GM20431 (cell line): ENCODE measurements at regions not wholly inside any gene's neighbourhood (a gene's known extent, or its start where the extent isn't known, plus 50 kb on each side); places are given as distances from the start of the nearest gene placed in this dataset.
"Not testable (repeated sequence)": the region's sequence is repeated elsewhere in the genome, so short reads cannot be mapped to it uniquely, and the experiment has no call there.

Source experiments
- in situ Hi-C: fragments of 300-500 bp; cut with MseI, MboI; formaldehyde crosslinking; loops from one replicate; pipeline ENCODE4 v1.15.0; 2020; ENCODE audit warnings: low sequenced_read_pairs; ENCODE audit not compliant: unreplicated experiment

DNA sequence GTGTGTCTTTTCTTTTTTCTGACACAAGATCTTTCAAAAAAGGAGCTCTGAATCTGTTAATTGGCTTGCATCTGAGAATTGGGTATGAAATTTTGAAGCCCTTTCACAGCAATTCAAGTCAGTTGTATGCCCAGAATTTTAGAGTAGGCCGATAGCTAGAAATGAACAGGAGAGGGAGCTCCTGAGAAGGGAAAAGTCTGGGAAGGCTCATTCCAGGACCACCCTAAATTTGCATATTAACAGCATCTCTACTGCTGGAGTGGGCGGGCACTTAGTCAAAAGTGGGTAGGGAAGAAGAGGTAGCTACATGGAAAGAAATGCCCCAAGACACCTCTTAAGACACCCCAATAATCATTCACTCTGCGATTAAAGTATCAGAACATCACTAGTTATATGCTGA is 928.3 kb downstream of the TBC1D32 start:
- in situ Hi-C loops, result no loop called here

DNA sequence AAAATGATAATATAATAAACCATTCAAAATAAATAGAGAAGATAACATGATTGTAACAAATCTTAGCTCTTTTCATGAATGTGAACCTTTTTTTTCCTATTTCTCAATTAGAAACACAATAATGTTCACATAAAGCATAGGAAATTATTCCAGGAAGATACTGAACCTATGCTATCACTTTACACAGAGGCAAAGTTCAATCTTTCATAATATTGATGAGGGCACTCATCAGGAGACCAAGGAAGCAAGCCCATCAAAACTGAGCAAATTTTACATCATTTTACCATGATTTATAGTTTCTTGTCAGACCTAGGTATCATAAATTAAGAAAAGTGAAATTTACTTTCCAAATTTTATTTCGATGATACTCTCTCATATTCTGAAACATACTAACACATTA is 938.5 kb downstream of the TBC1D32 start:
- in situ Hi-C loops, result no loop called here

- in situ Hi-C loops, result no loop called here
Measured at GRCh38 chr6:120395330-120395729, 939.0 kb downstream of the TBC1D32 start.

DNA sequence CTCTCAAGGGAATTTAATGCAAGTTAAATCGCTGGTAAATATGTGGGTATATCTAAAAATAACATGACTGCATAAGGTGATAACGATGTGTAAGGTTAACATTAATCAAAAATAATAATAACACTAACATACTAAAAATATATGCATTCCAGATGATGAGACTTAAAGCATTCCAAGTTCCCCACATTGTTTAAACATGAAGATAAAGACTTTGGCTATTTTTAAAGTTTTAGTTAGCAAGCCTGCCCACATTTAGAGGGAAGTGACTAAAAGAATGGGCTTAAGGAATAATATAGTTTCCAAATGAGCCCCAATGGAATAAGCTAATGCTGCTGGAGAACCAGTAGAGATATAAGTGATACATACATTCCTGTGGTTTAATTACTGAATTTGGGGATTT is 941.3 kb downstream of the TBC1D32 start:
- in situ Hi-C loops, result no loop called here

- in situ Hi-C loops, result no loop called here
Measured at GRCh38 chr6:120384671-120385070, 949.6 kb downstream of the TBC1D32 start.

DNA sequence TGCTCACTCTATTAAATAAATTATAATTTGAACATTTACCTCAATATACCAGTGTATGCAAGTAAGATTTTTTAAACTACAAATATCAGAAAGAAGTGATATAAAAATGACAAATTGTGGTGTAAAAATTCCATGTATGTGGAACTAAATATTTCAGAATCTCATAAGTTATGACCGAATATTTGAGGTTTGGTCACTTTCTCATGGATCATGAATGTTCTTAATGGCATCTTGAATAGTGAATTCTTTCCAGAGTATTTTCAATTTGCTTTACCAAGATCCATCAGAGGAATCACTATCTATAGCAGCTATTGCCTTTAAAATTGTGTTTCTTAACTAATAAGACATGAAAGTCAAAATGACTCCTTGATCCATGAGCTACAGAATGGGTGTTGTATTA is 950.6 kb downstream of the TBC1D32 start:
- in situ Hi-C loops, result no loop called here

DNA sequence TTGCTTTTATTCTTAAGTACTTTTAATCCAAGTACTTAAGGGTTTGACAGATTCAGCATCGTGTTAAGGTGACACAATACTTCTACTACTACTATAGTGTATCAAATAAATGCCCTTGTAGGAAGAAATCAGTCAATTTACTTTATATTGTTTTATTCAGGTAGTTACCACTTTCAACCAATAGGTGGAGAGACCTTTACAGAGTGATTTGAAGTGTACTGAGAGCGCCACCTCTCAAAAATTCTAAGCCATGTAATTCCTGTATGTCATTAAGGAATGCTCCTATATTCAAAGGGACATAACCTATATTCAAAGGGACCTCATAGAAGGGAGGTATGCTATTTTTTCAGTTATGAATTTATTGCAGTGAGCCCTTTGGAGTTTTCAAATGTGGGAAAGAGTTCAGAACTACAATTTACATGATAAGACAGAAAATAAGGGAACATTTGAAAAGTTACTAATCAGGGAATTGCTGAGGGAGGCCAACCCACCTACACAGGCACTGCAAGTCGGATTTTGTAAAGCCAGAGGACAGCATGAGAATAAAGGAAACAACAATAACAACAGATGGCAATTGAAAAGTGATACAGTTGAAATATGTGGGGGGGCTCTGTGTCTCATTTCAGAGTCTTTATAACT is 955.6 kb downstream of the TBC1D32 start:
- in situ Hi-C loops, result no loop called here

DNA sequence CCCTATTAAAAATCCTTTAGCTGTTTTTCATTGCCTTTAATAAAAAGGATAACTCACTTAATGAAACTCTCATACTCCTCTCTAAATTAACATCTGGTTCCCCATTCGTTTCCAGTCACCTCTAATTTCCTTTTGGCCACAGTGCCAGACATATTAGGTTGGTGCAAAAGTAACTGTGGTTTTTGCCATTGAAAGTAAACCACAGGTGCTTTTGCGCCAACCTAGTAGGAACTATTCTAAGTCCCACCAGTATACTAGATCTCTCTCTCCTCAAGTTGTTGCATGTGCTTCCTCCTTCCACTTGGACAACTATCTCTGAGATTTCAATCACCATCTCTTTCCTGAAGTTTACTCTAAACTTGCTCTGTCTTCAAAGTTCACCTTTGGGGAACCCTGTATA is 961.1 kb downstream of the TBC1D32 start:
- in situ Hi-C loops, result no loop called here

DNA sequence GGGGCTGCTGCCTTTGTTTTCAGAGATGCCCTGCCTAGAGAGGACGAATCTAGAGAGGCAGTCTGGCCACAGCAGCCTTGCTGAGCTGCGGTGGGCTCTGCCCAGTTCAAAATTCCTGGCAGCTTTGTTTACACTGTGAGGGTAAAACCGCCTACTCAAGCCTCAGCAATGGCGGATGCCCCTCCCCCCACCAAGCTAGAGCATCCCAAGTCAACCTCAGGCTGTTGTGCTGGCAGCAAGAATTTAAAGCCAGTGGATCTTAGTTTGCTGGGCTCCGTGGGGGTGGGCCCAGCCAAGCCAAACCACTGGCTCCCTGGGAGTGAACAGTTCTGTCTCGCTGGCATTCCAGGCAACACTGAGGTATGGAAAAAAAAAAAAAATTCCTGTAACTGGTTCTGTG is 970.9 kb downstream of the TBC1D32 start:
- in situ Hi-C loops, result no loop called here

GRCh38 chr6:120358535-120358934 is 975.7 kb downstream of the TBC1D32 start:
- in situ Hi-C loops, result not testable (repeated sequence)

GRCh38 chr6:120357447-120357846 is 976.8 kb downstream of the TBC1D32 start:
- in situ Hi-C loops, result no loop called here

- in situ Hi-C loops, result no loop called here
Measured at GRCh38 chr6:120355822-120356221, 978.5 kb downstream of the TBC1D32 start.

DNA sequence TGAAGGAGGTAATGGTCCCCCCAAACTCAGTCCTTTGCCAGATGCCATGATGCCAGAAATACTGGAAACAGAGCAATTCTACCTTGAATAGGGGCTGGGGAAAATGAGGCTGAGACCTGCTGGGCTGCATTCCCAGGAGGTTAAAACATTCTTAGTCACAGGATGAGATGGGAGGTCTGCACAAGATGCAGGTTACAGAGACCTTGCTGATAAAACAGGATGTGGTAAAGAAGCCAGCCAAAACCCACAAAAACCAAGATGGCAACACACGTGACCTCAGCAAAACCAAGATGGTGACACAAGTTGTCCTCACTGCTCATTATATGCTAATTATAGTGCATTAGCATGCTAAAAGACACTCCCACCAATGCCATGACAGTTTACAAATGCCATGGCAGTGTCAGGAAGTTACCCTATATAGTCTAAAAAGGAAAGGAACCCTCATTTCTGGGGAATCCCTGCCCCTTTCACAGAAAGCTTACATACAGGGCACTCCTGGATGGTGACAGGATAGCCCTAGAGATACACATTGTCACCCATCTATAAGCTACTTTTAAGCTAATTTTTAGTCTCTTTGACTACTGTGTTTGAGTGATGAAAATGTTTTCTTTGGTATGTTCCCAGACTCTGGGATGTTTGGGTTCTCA is 979.7 kb downstream of the TBC1D32 start:
- in situ Hi-C loops, result no loop called here

- in situ Hi-C loops, result no loop called here
Measured at GRCh38 chr6:120352491-120352890, 981.8 kb downstream of the TBC1D32 start.

GRCh38 chr6:120348926-120349325 is 985.4 kb downstream of the TBC1D32 start:
- in situ Hi-C loops, result no loop called here

DNA sequence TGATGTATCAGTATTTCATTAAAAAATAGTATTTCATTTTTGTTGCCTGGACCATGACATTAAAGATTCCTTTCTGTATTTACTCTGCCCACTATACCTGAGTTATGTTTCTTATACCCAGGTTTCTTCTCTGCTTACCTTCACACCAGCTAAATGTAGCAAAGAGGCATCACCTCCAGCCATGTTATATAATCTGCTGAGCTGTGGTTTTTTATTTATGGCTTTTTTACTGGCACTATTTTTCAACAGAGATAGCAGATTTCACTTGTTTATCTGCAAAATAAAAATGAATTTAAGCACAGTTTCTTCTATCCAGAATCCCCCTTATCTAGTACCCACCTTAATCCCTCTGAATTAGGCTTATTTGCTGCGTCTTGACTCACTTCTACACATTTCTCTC is 979.0 kb upstream of the MAN1A1 start:
- in situ Hi-C loops, result no loop called here

GRCh38 chr6:120320481-120321162 is 971.1 kb upstream of the MAN1A1 start:
- in situ Hi-C loops, result no loop called here

GRCh38 chr6:120304223-120304622 is 954.7 kb upstream of the MAN1A1 start:
- in situ Hi-C loops, result no loop called here

- in situ Hi-C loops, result no loop called here
Measured at GRCh38 chr6:120303527-120303926, 954.0 kb upstream of the MAN1A1 start.

- in situ Hi-C loops, result no loop called here
Measured at GRCh38 chr6:120302041-120302440, 952.5 kb upstream of the MAN1A1 start.

- in situ Hi-C loops, result no loop called here
Measured at GRCh38 chr6:120290964-120291363, 941.4 kb upstream of the MAN1A1 start.

- in situ Hi-C loops, result no loop called here
Measured at GRCh38 chr6:120282005-120282404, 932.4 kb upstream of the MAN1A1 start.
